ENCODE measurements at regions not wholly inside any gene's neighbourhood (a gene's known extent, or its start where the extent isn't known, plus 50 kb on each side); places are given as distances from the start of the nearest gene placed in this dataset.

DNA sequence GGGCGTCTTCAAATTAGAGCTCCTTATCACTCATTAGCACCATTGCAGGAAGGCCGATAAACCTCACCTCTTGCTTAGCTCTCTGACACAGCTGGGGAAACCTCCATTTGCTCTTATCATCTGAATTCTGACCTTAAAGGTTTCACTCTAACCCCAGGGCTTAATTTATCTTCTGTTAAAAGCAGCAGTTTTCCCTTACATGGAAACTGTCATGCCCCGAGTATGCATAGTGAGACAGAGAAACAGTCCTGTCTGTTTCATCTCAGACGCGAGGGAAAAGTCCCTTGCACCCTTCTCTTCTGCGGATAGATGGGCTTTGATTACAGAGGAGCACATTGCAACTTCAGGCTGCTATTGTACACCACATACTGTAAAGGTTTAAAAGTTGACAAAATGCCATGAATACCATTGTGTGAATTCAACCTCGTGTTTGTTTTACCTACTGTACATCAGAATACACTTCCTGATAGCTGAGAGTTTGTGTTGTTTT is 191.5 kb upstream of the BMP2 start:
- DNase-seq (ENCODE audit: low read depth, low spot score): no peak
- Histone ChIP-seq H3K27me3 (ENCODE audit: insufficient read depth, insufficient read length) (no peaks in the 10 kb centered on the region), H3K9me3 (ENCODE audit: insufficient read depth, low read length) (no peaks in the 10 kb centered on the region), H3K4me3 (ENCODE audit: insufficient read length, low read depth) (no peak overlapping the region), H3K4me1 (ENCODE audit: insufficient read depth, insufficient read length) (no peaks in the 10 kb centered on the region), H3K36me3 (ENCODE audit: insufficient read depth, insufficient read length, low read length) (no peaks in the 10 kb centered on the region), H3K9ac (ENCODE audit: insufficient read length, low read depth) (no peak overlapping the region)
- TF ChIP-seq YY1 (IDR thresholded peaks at IDR 0.05; ENCODE audit: insufficient read depth, insufficient read length) (no peak), ZNF274 (IDR thresholded peaks at IDR 0.05; ENCODE audit: low read depth, low read length) (no peak), SUZ12 (IDR thresholded peaks at IDR 0.05; ENCODE audit: extremely low read depth, insufficient read depth, insufficient read length) (no peak)

DNA sequence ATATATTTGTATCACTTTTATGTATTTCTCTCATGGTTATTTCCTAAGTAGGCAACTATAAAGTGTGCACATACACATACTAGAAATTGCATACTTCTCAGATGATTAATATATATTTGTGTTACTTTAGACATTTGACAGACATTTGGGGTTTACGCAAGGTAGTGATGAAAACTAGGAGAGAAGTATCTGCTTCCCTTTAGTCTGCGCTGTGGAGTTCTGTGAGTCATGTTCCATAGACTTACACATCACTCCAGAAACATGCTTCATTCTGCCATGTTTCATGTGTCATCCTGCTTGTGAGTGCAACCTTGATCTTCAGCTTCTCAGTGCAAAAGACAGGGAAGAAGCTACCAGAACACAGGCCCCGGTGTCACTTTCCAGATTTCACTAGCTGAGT is 200.7 kb upstream of the BMP2 start:
- no peak overlapping the region for H3K4me3 ChIP-seq (ENCODE audit: insufficient read length, low read depth)
- H3K9me3 ChIP-seq (ENCODE audit: insufficient read depth, low read length): no peaks in the 10 kb centered on the region
- H3K9ac ChIP-seq (ENCODE audit: insufficient read length, low read depth): no peak overlapping the region
- no peaks in the 10 kb centered on the region for H3K4me1 ChIP-seq (ENCODE audit: insufficient read depth, insufficient read length)
- no peak for TF ChIP-seq YY1 (IDR thresholded peaks at IDR 0.05; ENCODE audit: insufficient read depth, insufficient read length)
- no peak for TF ChIP-seq ZNF274 (IDR thresholded peaks at IDR 0.05; ENCODE audit: low read depth, low read length)
- TF ChIP-seq SUZ12 (IDR thresholded peaks at IDR 0.05; ENCODE audit: extremely low read depth, insufficient read depth, insufficient read length): no peak
- H3K27me3 ChIP-seq (ENCODE audit: insufficient read depth, insufficient read length): no peaks in the 10 kb centered on the region
- no peaks in the 10 kb centered on the region for H3K36me3 ChIP-seq (ENCODE audit: insufficient read depth, insufficient read length, low read length)
- no peak for DNase-seq (ENCODE audit: low read depth, low spot score)

DNA sequence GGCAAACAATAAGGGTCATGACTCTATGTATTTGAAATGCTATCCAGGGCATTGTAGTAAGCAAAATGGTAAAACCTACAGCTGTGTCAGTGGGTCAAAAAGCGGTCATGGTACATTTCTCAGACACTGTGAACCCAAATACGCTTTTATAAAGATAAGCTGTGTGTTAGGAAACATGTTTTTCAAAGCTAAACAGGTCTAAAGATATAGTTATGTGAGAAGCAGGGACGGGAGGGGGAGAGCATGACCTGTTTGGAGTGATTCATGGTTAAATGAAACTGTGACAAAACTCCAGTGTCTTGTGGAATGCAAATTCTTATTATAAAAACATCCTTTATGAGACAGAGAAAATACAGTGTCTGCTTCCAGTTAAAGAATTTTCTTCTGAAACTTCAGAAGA is 205.4 kb upstream of the BMP2 start:
- DNase-seq (ENCODE audit: low read depth, low spot score): no peak

DNA sequence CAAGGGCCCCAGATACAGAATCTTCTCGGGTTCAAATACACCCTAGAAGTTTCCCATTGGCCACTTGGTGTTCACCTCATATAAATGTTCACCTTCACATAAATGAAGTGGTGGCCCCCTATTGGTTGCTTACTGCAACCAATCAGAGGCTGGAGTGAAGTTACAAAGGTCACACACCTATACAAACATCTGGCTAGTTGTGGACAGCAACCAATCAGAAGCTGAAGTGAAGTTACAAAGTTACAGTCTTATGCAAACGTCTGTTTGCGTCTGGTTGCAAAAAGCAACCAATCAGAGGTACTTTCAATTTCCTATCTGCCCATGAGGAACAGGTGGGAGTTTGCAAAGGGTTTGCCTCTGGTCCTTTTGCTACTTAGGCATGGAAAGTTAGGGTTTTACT is 206.5 kb upstream of the BMP2 start:
- no peaks in the 10 kb centered on the region for H3K9me3 ChIP-seq (ENCODE audit: insufficient read depth, low read length)
- H3K9ac ChIP-seq (ENCODE audit: insufficient read length, low read depth): no peak overlapping the region
- TF ChIP-seq ZNF274 (IDR thresholded peaks at IDR 0.05; ENCODE audit: low read depth, low read length): no peak
- H3K36me3 ChIP-seq (ENCODE audit: insufficient read depth, insufficient read length, low read length): no peaks in the 10 kb centered on the region
- DNase-seq (ENCODE audit: low read depth, low spot score): no peak
- no peaks in the 10 kb centered on the region for H3K27me3 ChIP-seq (ENCODE audit: insufficient read depth, insufficient read length)
- no peak overlapping the region for H3K4me3 ChIP-seq (ENCODE audit: insufficient read length, low read depth)
- H3K4me1 ChIP-seq (ENCODE audit: insufficient read depth, insufficient read length): no peaks in the 10 kb centered on the region

More for the DNA sequence above, 205.4 kb upstream of the BMP2 start:
- H3K9ac ChIP-seq (ENCODE audit: insufficient read length, low read depth): no peak overlapping the region
- H3K27me3 ChIP-seq (ENCODE audit: insufficient read depth, insufficient read length): no peaks in the 10 kb centered on the region
- no peak for TF ChIP-seq ZNF274 (IDR thresholded peaks at IDR 0.05; ENCODE audit: low read depth, low read length)
- TF ChIP-seq YY1 (IDR thresholded peaks at IDR 0.05; ENCODE audit: insufficient read depth, insufficient read length): no peak
- TF ChIP-seq SUZ12 (IDR thresholded peaks at IDR 0.05; ENCODE audit: extremely low read depth, insufficient read depth, insufficient read length): no peak
- no peaks in the 10 kb centered on the region for H3K4me1 ChIP-seq (ENCODE audit: insufficient read depth, insufficient read length)
- no peak overlapping the region for H3K4me3 ChIP-seq (ENCODE audit: insufficient read length, low read depth)
- no peaks in the 10 kb centered on the region for H3K36me3 ChIP-seq (ENCODE audit: insufficient read depth, insufficient read length, low read length)
- no peaks in the 10 kb centered on the region for H3K9me3 ChIP-seq (ENCODE audit: insufficient read depth, low read length)

DNA sequence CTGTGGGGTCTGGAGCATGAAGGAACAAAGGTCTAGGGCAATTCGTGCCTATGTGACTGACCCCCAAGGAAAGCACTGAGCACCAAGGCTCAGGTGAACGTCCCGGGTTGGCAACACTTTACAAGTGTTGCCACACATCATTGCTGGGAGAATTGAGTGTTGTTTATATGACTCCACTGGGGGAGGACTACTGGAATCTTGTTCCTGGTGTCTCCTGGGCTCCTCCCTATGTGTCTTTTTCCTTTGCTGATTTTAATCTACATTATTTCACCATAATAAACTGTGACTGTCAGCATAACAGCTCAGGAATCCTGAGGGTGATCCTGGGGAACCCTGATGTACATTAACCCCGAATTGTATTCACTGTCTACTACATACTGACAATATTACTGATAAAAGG is 207.7 kb upstream of the BMP2 start:
- Histone ChIP-seq H3K27me3 (ENCODE audit: insufficient read depth, insufficient read length) (no peaks in the 10 kb centered on the region), H3K36me3 (ENCODE audit: insufficient read depth, insufficient read length, low read length) (no peaks in the 10 kb centered on the region), H3K4me3 (ENCODE audit: insufficient read length, low read depth) (no peak overlapping the region), H3K9me3 (ENCODE audit: insufficient read depth, low read length) (no peaks in the 10 kb centered on the region), H3K4me1 (ENCODE audit: insufficient read depth, insufficient read length) (no peaks in the 10 kb centered on the region), H3K9ac (ENCODE audit: insufficient read length, low read depth) (no peak overlapping the region)
- TF ChIP-seq ZNF274 (IDR thresholded peaks at IDR 0.05; ENCODE audit: low read depth, low read length) (no peak), SUZ12 (IDR thresholded peaks at IDR 0.05; ENCODE audit: extremely low read depth, insufficient read depth, insufficient read length) (no peak), YY1 (IDR thresholded peaks at IDR 0.05; ENCODE audit: insufficient read depth, insufficient read length) (no peak)
- DNase-seq (ENCODE audit: low read depth, low spot score): no peak

DNA sequence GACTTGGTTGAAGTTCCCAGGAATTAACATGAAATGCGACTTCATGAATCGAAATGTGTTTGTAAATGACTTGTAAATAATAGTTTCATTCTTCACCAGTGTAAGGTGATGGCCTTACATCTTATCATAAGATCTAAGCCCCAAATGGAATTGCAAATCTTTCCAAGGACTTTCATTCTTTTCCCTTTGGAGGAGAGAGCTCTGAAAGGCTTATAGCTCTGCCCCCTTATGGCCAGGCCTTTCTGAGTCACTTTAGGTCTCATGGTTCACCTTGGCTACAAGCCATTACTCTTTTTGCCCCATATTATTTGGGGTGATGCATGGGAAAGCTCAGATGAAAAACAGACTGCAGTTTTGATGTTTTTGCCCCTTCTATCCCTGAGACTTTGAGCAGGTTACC is 209.1 kb upstream of the BMP2 start:
- Histone ChIP-seq H3K9me3 (ENCODE audit: insufficient read depth, low read length) (no peaks in the 10 kb centered on the region), H3K36me3 (ENCODE audit: insufficient read depth, insufficient read length, low read length) (no peaks in the 10 kb centered on the region), H3K9ac (ENCODE audit: insufficient read length, low read depth) (no peak overlapping the region), H3K4me1 (ENCODE audit: insufficient read depth, insufficient read length) (no peaks in the 10 kb centered on the region), H3K27me3 (ENCODE audit: insufficient read depth, insufficient read length) (no peaks in the 10 kb centered on the region), H3K4me3 (ENCODE audit: insufficient read length, low read depth) (no peak overlapping the region)
- TF ChIP-seq SUZ12 (IDR thresholded peaks at IDR 0.05; ENCODE audit: extremely low read depth, insufficient read depth, insufficient read length) (no peak), YY1 (IDR thresholded peaks at IDR 0.05; ENCODE audit: insufficient read depth, insufficient read length) (no peak), ZNF274 (IDR thresholded peaks at IDR 0.05; ENCODE audit: low read depth, low read length) (no peak)
- DNase-seq (ENCODE audit: low read depth, low spot score): no peak

DNA sequence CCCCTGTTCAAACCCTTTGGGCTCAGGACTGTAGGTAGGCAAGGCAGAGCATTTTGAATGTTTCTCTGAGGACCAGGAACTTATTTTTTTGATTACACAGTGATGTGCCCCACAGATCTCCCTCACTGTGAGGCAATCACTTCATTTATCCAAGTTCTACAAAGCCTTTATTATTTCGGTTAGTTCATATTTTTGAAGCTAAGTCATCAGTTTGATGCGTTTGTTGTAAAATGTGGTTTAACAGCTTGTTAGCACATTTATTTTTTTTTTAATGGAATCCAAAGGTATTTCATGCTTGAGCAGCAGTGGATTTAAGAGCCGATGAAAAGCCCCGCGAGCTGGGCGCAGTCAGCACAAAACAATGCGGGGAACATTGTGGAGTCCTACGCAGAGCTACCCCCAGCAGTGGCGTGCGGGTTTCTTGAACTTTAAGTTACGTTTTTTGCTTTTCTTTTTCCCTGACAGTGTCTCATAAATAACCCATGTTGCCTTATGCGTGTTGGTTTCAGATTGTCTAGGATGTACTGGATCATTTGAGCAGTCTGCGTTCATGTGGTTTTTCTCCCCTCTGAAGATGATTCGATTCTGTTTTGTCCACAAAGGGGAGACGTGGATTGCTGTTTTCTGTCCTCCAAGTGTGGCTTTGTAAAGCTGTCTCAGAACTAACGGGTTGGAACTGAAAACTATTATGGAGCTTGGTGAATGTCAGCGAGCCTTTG is 233.6 kb upstream of the BMP2 start:
- no peaks in the 10 kb centered on the region for H3K27me3 ChIP-seq (ENCODE audit: insufficient read depth, insufficient read length)
- H3K4me1 ChIP-seq (ENCODE audit: insufficient read depth, insufficient read length): no peaks in the 10 kb centered on the region
- no peak overlapping the region for H3K4me3 ChIP-seq (ENCODE audit: insufficient read length, low read depth)
- H3K9ac ChIP-seq (ENCODE audit: insufficient read length, low read depth): no peak overlapping the region
- H3K36me3 ChIP-seq (ENCODE audit: insufficient read depth, insufficient read length, low read length): no peaks in the 10 kb centered on the region
- TF ChIP-seq ZNF274 (IDR thresholded peaks at IDR 0.05; ENCODE audit: low read depth, low read length) (no peak), SUZ12 (IDR thresholded peaks at IDR 0.05; ENCODE audit: extremely low read depth, insufficient read depth, insufficient read length) (no peak), YY1 (IDR thresholded peaks at IDR 0.05; ENCODE audit: insufficient read depth, insufficient read length) (no peak)
- no peaks in the 10 kb centered on the region for H3K9me3 ChIP-seq (ENCODE audit: insufficient read depth, low read length)
- no peak for DNase-seq (ENCODE audit: low read depth, low spot score)

Data from NT2/D1 (cell line).